NCI-H345 treated with DMSO at 0.1 percent for 48 hours (cell line): ENCODE measurements at regions not wholly inside any gene's neighbourhood (a gene's known extent, or its start where the extent isn't known, plus 50 kb on each side); places are given as distances from the start of the nearest gene placed in this dataset.
"Not testable (repeated sequence)": the region's sequence is repeated elsewhere in the genome, so short reads cannot be mapped to it uniquely, and the experiment has no call there.

Experiments used
- DNase-seq: peaks from one replicate; lab custom pipeline; 2025; ENCODE audit not compliant: unreplicated experiment; lab: John Stamatoyannopoulos, UW

GRCh38 chr16:87114832-87115231 lies 202.4 kb downstream of the C16orf95 start:
- DNase-seq, result no peak

GRCh38 chr16:87115646-87116045 lies 201.5 kb downstream of the C16orf95 start:
- DNase-seq, result no peak

- DNase-seq, result no peak
Observed at GRCh38 chr16:87117936-87118335, 199.3 kb downstream of the C16orf95 start.

- DNase-seq, result no peak
Observed at GRCh38 chr16:87119168-87119567, 198.0 kb downstream of the C16orf95 start.

- DNase-seq, result no peak
Observed at GRCh38 chr16:87119748-87120147, 197.4 kb downstream of the C16orf95 start.

- no peak for DNase-seq
Observed at GRCh38 chr16:87121816-87122215, 195.4 kb downstream of the C16orf95 start.

- DNase-seq, result no peak
Observed at GRCh38 chr16:87123356-87124001, 193.7 kb downstream of the C16orf95 start.

- DNase-seq, result not testable (repeated sequence)
Observed at GRCh38 chr16:87124405-87124804, 192.8 kb downstream of the C16orf95 start.

- DNase-seq, result no peak
Observed at GRCh38 chr16:87125206-87126155, 191.7 kb downstream of the C16orf95 start.

- no peak for DNase-seq
Observed at GRCh38 chr16:87126403-87127025, 190.7 kb downstream of the C16orf95 start.

- DNase-seq, result no peak
Observed at GRCh38 chr16:87127061-87127765, 190.0 kb downstream of the C16orf95 start.

- no peak for DNase-seq
Observed at GRCh38 chr16:87127766-87128147, 189.4 kb downstream of the C16orf95 start.

- DNase-seq, result no peak
Observed at GRCh38 chr16:87129771-87130170, 187.4 kb downstream of the C16orf95 start.

GRCh38 chr16:87131061-87131995 lies 185.9 kb downstream of the C16orf95 start:
- no peak for DNase-seq

- no peak for DNase-seq
Observed at GRCh38 chr16:87131996-87132345, 185.2 kb downstream of the C16orf95 start.

- no peak for DNase-seq
Observed at GRCh38 chr16:87132361-87133014, 184.7 kb downstream of the C16orf95 start.

- no peak for DNase-seq
Observed at GRCh38 chr16:87133112-87133850, 183.9 kb downstream of the C16orf95 start.

- DNase-seq, result no peak
Observed at GRCh38 chr16:87133966-87134627, 183.1 kb downstream of the C16orf95 start.

GRCh38 chr16:87134628-87134995 lies 182.6 kb downstream of the C16orf95 start:
- DNase-seq, result no peak
